SKM-1 treated with dmso at 0.1 percent for 144 hours (cell line): ENCODE measurements at regions not wholly inside any gene's neighbourhood (a gene's known extent, or its start where the extent isn't known, plus 50 kb on each side); places are given as distances from the start of the nearest gene placed in this dataset.
"Not testable (repeated sequence)": the region's sequence is repeated elsewhere in the genome, so short reads cannot be mapped to it uniquely, and the experiment has no call there.

Source experiments
- DNase-seq: peaks from one replicate; lab custom pipeline; 2025; ENCODE audit not compliant: unreplicated experiment; lab: John Stamatoyannopoulos, UW

DNA sequence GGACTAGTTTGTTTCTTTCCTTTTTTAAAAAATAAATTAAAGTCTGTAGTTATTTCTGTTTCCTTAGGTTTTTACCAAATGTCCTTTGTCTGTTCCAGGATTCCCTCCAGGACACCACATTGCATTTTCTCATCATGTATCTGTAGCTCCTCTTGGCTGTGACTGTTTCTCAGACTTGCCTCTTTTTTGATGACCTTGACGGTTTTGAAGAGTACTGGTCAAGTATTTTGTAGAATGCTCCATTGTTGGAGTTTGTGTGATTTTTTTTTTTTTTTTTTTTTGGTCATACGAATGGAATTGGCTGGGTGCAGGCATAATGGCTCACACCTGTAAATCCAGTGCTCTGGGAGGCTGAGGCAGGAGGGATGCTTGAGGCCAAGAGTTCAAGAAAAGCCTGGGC lies 127.1 kb upstream of the BMPER start:
- DNase-seq = no peak

DNA sequence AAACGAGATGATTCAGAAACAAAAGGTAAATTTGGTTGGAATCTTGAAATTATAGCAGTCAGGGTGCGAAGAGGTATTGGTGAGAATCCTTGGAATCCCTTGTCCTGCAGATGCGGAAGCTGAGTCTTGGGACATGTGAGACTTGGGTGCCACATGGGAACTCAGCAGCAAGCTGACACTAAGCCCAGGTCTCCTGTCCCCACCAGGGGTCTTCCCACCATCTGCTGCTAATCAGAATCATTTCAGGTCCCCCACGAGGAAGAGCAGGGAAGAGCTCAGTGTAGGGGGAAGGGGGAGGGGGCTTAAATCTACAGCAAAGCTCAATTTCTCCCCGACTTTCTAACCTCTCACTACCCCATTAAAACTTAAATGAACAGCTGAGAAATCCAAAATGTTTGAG lies 126.1 kb upstream of the BMPER start:
- no peak for DNase-seq

DNA sequence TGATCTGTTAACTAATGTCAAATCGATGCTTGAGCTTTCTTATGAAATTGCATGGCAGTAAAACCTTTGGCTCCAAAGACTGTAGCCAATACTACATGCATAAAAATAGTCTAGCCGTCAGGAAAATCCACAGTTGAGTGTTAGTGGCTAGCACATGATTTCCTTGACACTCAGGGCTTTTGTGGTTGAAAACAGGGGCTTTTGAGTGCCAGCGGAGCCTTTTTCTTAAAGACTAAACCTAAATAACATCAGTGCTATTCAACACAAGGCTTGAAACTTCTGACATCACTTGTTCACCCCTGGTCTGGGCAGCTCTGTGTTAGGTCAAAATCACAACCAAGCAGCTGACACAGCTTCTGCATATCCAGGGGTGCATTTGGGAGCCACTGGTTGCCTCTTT lies 124.2 kb upstream of the BMPER start:
- no peak for DNase-seq

GRCh38 chr7:33781796-33782195 lies 123.5 kb upstream of the BMPER start:
- DNase-seq = no peak

DNA sequence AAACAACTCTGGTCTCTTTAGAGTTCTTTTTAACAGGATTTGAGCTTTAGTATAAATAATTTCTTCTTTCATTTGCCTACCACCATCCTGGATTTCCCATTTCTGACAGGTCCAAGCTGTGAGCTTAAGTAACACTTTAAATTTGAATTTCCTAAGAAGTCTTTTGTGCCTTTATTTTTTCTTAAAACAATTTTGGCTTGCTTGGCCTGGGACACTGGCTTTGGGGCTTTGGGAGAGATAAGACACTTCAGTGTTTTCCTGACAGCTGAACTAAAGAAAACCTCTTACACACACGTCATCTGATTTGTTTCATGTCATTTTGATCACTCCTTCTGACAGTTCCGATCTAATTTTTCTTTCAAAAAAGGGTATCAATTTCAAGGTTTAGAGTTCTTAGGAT lies 121.3 kb upstream of the BMPER start:
- no peak for DNase-seq

- no peak for DNase-seq
These were observed 116.8 kb upstream of the BMPER start for GRCh38 chr7:33788531-33788930.

- DNase-seq = no peak
These were observed 115.3 kb upstream of the BMPER start for GRCh38 chr7:33789871-33790630.

DNA sequence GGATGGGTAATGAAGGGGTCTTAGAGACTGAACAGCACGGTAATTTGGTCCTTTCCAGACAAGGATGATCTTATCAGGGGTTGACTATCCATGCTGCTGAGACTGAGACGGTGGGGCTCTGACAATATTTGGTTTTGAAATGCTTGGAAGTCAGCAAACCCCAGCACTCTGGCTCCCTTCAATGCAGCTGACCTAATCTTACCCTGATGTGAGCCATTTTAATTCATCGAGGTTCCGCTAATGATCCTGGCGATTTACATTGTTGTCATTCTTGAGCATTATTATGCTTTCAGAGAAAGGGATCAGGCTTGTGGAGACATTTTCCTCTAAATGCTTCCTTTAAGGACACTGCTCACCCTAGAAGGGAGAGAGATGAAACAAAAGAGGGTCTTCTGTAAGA lies 114.6 kb upstream of the BMPER start:
- DNase-seq = no peak

DNA sequence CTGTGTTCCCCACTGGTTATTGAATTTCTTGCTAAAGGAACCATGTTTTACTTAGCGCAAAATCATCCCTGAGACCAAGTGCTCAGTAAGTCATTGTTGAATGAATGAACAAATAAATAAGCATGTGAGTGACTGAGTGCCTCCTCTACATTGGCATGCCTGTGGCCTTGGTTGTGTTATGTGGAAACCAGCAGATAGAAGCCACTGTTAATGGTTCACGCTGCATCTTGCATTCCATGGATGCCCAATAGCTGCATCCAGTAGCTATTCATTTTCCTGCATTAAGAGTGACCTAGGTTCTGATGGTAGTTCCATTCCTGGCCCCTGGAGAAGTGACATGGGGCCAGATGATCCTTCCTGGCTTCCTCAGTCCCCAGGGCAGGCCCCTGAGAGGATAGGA lies 113.3 kb upstream of the BMPER start:
- no peak for DNase-seq

DNA sequence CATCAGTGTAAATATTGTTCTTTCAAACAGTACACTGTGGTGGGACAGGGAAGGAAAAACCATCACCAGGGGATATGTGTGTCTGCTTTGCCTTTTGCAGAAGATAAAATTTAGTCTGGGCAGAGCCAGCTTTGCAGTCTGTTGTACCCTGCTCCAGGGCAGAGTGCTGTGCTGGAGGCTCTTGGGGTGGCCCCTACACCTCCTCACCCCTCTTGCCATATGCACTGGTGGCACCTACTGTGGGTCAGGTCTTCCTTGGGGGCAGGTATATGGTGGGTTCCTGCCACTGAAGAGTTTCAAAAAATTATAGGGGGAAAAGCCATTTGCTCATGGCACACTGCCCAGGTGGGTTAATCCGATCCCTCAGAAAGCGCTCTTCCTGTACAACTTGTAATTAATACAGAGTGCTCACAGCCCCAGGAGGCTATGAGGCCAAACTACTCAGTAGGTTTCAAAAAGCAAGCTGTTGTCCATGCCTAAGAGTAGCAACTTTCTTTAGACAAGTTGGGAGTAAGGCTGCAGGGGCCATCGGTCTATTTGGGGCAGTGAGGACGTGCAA lies 112.7 kb upstream of the BMPER start:
- no peak for DNase-seq

DNA sequence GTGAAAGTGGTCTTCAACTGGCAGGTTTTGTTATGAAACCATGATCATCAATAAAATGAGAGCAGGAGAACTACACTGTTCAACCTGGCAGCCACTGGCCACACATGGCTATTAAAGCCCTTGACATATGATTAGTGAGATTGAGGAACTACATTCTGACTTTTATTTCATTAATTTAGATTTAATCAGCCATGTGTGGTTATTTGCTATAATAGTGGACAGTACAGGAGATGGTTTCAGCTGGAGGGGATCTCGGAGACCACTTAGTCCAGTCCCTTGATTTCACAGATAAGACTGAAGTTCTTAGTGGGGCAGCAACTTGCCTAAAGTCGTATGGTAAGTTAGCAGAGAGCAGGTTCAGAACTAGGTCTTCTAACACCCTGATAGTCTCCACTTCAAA lies 111.7 kb upstream of the BMPER start:
- no peak for DNase-seq

- no peak for DNase-seq
These were observed 110.9 kb upstream of the BMPER start for GRCh38 chr7:33794419-33794818.

DNA sequence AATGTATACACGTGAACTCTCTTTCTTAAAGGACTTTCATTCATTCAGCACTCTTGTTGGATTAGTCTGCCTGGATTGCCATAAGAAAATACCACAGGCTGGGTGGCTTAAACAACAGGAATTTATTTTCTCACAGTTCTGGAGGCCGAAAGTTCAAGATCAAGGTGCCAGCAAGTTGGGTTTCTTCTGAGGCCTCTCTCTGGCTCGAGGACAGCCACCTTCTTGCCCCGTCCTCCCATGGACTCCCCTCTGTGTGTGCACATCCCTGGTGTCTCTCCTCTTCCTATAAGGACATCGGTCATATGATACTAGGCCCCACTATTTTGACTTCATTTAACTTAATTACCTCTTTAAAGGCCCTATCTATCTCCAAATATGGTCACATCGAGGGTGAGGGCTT lies 110.4 kb upstream of the BMPER start:
- no peak for DNase-seq

DNA sequence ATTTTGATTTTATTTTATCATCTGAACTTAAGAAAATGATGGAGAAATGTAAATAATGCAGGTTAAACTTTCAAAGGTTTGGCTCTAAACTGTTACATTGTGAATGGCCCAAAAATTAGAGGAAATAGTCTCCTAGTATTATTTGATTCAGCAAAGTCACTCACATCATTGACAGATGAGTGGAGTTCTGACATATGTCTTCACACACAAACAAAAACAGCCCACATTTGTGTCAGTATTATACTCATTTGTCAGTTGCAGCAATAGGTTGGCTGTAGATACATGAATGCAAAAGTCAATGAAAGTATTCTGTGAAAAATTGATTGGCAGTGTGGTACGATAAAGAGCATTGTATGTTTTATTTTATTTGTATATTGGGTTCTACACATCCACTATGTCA lies 108.8 kb upstream of the BMPER start:
- DNase-seq = no peak

- DNase-seq = not testable (repeated sequence)
These were observed 107.8 kb upstream of the BMPER start for GRCh38 chr7:33797512-33797911.

DNA sequence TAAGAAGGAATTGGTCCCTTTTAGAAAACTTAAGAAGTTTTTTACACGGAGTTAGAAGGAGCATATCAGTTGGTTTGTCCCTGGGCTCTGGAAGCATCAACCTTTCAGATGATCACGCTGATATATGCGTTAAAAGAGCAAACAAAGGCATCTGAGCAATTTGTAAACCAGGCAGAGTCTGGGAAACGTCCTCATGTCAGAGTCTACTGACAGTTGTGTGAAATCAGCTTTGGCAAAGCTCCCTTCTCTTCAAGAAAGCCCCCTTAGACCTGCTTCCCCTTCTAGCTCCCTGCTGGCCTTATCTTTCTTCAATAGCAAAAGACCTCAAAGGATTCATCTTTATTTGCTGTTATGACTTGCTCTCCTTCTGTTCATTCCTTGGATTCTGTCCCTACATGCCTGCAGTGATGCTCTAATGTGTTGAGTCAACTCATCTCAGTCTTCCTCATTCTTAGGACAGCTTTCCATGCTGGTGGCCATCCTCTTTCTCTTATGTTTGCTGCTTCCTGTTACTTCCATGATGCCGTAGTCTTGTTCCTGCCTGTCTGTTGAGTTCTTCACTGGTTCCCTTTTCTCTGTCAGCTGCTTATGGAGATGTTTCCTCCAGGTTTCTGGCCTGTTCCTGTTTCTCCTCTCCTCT lies 106.5 kb upstream of the BMPER start:
- no peak for DNase-seq

- DNase-seq = no peak
These were observed 105.6 kb upstream of the BMPER start for GRCh38 chr7:33799766-33800165.

DNA sequence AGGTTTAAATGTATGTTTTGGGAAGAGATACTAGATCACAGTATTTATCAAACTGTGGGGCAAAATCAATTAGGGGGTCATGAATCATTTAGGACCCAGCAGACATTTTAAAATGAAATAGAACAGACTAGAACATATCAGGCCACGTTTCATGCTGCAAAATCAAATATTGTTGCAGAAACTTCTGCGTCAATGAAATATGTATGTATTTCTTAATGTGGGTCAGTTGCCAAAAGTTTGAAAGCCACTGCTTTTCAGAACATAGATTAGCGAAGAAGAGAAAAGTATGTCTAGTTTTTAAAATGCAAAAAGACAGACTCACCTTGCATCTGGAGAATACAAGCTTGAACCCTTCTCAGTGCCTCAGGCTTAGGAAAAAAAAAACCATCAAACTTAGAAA lies 102.7 kb upstream of the BMPER start:
- DNase-seq = no peak

GRCh38 chr7:33804140-33804660 lies 101.1 kb upstream of the BMPER start:
- no peak for DNase-seq

GRCh38 chr7:33805630-33806233 lies 99.6 kb upstream of the BMPER start:
- DNase-seq = no peak

DNA sequence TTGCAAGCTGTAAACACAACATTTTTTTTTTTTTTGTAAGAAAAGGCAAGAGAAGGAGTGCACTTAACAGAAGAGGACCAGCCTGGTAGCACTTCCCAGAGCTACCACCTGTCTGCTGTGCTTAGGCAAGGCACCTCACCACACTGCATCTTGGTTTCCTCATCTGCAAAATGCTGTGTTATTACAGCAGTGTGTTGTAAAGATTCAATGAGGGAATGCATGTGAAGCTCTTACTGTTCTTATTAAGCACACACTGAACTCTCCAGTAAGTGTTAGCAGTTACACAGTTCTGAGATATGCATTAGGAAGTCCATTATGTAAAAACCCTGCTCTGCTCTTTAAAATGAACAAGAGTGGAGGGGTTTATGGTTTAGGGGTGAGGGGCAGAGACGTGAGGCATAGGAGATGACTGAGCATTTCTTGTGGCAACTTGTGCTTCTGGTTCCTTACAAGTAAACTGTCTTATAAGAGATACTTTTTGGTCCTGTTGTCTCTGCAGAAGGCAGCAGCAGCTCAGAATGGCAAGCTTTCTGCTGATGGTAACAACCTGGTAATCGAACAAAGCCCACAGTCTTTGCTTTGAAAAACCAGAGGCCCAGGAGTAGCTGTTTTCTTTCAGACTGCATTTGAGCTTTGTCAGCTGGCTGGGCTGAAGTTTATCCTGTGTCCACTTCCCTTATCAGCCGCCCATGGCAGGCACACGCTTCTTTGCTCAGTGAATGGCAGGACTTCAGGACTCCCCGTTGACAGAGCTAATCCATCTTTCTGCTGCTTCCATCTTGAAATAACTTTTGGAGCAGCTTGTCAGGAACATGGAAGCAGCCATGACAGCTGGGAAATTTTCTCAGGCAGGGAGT lies 98.8 kb upstream of the BMPER start:
- no peak for DNase-seq
